ENCODE measurements at regions not wholly inside any gene's neighbourhood (a gene's known extent, or its start where the extent isn't known, plus 50 kb on each side); places are given as distances from the start of the nearest gene placed in this dataset.
"Not testable (repeated sequence)": the region's sequence is repeated elsewhere in the genome, so short reads cannot be mapped to it uniquely, and the experiment has no call there.

DNA sequence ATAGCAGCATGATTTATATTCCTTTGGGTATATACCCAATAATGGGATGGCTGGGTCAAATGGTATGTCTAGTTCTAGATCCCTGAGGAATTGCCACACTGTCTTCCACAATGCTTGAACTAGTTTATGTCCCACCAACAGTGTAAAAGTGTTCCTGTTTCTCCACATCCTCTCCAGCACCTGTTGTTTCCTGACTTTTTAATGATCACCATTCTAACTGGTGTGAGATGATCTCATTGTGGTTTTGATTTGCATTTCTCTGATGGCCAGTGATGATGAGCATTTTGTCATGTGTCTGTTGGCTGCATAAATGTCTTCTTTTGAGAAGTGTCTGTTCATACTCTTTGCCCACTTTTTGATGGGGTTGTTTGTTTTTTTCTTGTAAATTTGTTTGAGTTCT, 54.0 kb upstream of the GPR89A start:
- H3K4me3 ChIP-seq (ENCODE audit: low read depth, low read length); H3K4me1 ChIP-seq (ENCODE audit: control insufficient read depth, insufficient read depth, low read length); H3K36me3 ChIP-seq (ENCODE audit: control insufficient read depth, insufficient read depth, low read length); H3K9ac ChIP-seq (ENCODE audit: low read depth, low read length); H3K9me3 ChIP-seq (ENCODE audit: control insufficient read depth, insufficient read depth, low read length); H3K27me3 ChIP-seq (ENCODE audit: control insufficient read depth, insufficient read depth, low read length): not testable (repeated sequence)

DNA sequence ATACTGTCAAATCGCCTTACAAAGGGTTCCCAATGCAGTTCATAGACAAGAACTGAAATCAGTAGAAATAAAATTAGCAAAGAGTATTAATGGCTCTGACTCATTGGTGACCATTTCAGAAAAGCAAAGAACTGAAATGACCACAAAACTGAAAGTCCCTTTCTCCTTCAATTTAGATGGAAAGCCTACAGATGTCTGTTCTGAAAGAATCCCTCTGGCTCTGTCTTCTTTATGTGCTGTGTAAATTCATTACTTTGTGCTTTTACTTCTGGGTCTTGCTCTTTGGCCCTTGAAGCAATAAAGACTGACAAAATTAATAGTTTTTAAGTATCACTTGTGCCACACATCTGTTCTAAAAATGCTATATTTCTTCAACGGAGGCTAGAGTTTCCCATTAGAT, 62.7 kb upstream of the GPR89A start:
- no peak overlapping the region for H3K9ac ChIP-seq (ENCODE audit: low read depth, low read length)
- no peaks in the 10 kb centered on the region for H3K9me3 ChIP-seq (ENCODE audit: control insufficient read depth, insufficient read depth, low read length)
- no peak overlapping the region for H3K4me3 ChIP-seq (ENCODE audit: low read depth, low read length)
- no peaks in the 10 kb centered on the region for H3K36me3 ChIP-seq (ENCODE audit: control insufficient read depth, insufficient read depth, low read length)
- H3K27me3 ChIP-seq (ENCODE audit: control insufficient read depth, insufficient read depth, low read length), result no peaks in the 10 kb centered on the region
- no peaks in the 10 kb centered on the region for H3K4me1 ChIP-seq (ENCODE audit: control insufficient read depth, insufficient read depth, low read length)

DNA sequence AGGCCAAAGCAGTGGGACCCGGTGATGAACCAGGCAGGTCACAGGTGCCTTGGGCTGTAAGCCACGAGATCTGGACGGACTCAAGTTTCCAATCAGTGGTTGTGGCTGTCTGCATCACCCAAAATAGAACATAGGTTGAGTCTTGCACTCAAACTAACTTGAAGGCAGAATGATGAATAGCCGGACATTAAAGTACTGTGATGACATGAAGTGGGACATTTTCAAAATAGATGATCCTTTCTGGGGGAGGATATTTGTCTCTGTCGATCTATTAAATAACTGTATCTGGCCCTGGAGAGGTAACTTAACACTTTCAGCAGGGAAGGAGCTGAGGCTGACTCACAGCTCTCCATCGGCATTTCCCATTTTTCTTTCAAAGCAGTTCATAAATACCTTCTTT, 66.1 kb upstream of the GPR89A start:
- not testable (repeated sequence) for H3K9ac ChIP-seq (ENCODE audit: low read depth, low read length); H3K4me1 ChIP-seq (ENCODE audit: control insufficient read depth, insufficient read depth, low read length); H3K4me3 ChIP-seq (ENCODE audit: low read depth, low read length); H3K36me3 ChIP-seq (ENCODE audit: control insufficient read depth, insufficient read depth, low read length); H3K9me3 ChIP-seq (ENCODE audit: control insufficient read depth, insufficient read depth, low read length); H3K27me3 ChIP-seq (ENCODE audit: control insufficient read depth, insufficient read depth, low read length)

DNA sequence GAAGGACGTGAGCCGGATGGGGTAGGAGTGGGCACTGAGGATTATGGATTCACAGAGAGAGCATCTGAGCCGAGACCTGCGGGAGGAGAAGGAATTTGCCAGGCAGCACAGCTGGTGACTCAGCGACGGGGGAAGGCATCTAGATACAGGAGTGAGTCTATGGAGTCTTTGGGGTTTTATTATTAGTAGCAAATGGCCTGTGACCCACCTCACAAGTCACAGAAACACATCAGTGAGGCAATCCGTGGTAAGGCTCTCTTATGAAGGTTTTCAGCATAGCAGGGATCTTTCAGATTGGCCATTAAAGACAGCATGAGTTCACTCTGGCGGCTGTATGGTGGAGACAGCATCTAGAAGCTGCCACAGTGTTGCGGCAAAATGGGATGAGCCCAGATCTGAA, 66.5 kb upstream of the GPR89A start:
- not testable (repeated sequence) for H3K9me3 ChIP-seq (ENCODE audit: control insufficient read depth, insufficient read depth, low read length); H3K36me3 ChIP-seq (ENCODE audit: control insufficient read depth, insufficient read depth, low read length); H3K9ac ChIP-seq (ENCODE audit: low read depth, low read length); H3K27me3 ChIP-seq (ENCODE audit: control insufficient read depth, insufficient read depth, low read length); H3K4me3 ChIP-seq (ENCODE audit: low read depth, low read length); H3K4me1 ChIP-seq (ENCODE audit: control insufficient read depth, insufficient read depth, low read length)

DNA sequence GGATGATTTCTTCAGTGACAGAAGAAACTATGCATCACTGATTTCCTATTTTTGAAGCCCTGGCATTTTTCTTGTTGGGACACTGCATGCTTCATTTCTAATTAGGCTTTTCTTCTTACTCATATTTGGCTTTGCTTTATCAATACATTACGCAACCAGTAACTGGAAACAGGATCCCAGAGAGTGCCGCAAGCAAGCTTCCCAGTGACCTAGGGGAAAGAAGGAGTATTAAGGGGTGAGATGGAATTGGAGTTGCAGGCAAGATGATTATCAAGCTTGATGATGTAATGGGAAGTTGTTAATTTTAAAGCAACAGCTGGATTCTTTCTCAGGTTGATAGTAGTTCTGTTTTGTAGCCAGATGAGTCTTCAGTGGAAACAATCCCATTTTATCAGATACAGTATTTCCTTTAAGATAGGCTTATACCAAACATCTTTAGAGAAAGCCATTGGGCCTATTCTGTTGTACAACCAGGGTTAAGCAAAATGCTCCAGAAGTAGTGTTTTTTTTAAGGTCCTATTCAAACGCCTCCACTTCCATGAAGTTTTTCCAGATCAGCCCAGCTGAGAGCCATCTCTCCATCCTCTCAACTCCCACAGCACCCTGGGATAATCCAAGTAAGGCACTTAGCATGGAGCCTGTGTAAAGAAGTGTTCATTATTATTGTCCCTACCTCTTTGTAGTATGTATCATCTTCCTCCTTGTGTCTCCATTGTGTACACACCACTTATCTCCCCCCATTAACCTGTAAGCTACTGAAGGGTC, 69.5 kb upstream of the GPR89A start:
- not testable (repeated sequence) for H3K9me3 ChIP-seq (ENCODE audit: control insufficient read depth, insufficient read depth, low read length); H3K36me3 ChIP-seq (ENCODE audit: control insufficient read depth, insufficient read depth, low read length); H3K4me3 ChIP-seq (ENCODE audit: low read depth, low read length); H3K4me1 ChIP-seq (ENCODE audit: control insufficient read depth, insufficient read depth, low read length); H3K9ac ChIP-seq (ENCODE audit: low read depth, low read length); H3K27me3 ChIP-seq (ENCODE audit: control insufficient read depth, insufficient read depth, low read length)

DNA sequence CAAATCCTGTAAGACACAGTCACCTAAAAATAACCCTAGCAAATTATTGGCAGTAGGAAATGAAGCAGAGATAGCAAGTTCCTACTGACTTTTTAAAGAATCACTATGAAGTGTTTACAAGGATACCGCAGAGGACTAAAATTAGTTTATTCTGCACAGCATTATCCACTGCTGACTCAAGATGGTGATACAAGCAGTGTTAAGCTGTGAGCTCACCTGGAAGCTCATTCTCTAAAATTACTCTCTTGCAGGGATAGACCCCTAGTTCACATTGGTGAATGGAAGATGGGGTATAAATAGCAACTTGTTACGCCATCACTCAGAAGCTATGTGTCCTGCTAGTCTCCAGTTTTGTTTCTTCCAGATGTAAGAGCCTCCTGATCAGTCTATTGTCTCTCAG, 70.8 kb upstream of the GPR89A start:
- not testable (repeated sequence) for H3K36me3 ChIP-seq (ENCODE audit: control insufficient read depth, insufficient read depth, low read length); H3K9ac ChIP-seq (ENCODE audit: low read depth, low read length); H3K4me3 ChIP-seq (ENCODE audit: low read depth, low read length); H3K27me3 ChIP-seq (ENCODE audit: control insufficient read depth, insufficient read depth, low read length); H3K4me1 ChIP-seq (ENCODE audit: control insufficient read depth, insufficient read depth, low read length); H3K9me3 ChIP-seq (ENCODE audit: control insufficient read depth, insufficient read depth, low read length)

DNA sequence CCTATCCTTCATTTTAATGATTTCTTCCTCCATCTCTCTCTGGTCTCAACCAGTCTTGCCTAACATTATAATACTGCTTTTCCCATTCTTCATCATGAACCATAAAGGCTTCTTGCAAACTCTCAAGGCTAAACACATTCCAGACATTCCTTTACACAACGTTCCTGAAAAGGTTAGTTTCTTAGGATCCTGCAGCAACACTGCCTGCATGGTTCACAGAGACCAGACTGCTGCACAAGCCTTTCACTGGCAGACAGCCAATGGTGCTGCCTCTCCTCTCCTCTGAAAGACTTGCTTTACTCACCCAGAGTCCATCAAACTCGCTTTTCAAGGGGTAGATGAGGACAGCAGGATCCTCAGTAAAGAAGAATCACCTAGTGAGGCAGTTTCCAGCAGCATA, 72.3 kb upstream of the GPR89A start:
- not testable (repeated sequence) for H3K4me3 ChIP-seq (ENCODE audit: low read depth, low read length); H3K27me3 ChIP-seq (ENCODE audit: control insufficient read depth, insufficient read depth, low read length); H3K36me3 ChIP-seq (ENCODE audit: control insufficient read depth, insufficient read depth, low read length); H3K9ac ChIP-seq (ENCODE audit: low read depth, low read length); H3K4me1 ChIP-seq (ENCODE audit: control insufficient read depth, insufficient read depth, low read length); H3K9me3 ChIP-seq (ENCODE audit: control insufficient read depth, insufficient read depth, low read length)

DNA sequence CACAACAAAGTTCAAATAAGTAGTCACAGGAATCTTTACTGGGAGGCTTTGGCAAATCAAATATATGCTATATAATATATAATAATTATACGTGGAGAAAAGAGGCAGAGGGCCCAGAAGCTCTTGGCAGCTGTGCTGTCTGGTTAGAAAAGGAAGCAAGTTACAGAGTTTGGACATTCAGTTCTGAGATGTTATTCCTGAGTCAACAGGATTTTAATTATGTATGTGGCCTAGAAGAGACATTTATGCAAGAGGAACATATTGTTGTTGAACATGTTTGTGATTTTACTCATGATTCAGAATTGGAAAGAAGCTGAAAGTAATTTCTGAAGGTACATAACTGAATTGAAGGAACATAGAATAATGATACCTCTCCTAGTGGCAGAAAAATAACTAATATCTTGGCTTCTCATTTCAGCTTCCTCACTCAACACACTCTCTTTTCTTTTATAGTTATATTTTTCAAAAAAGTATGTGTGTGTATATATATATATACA, 79.7 kb upstream of the GPR89A start:
- not testable (repeated sequence) for H3K9me3 ChIP-seq (ENCODE audit: control insufficient read depth, insufficient read depth, low read length); H3K36me3 ChIP-seq (ENCODE audit: control insufficient read depth, insufficient read depth, low read length); H3K4me3 ChIP-seq (ENCODE audit: low read depth, low read length); H3K4me1 ChIP-seq (ENCODE audit: control insufficient read depth, insufficient read depth, low read length); H3K27me3 ChIP-seq (ENCODE audit: control insufficient read depth, insufficient read depth, low read length); H3K9ac ChIP-seq (ENCODE audit: low read depth, low read length)

DNA sequence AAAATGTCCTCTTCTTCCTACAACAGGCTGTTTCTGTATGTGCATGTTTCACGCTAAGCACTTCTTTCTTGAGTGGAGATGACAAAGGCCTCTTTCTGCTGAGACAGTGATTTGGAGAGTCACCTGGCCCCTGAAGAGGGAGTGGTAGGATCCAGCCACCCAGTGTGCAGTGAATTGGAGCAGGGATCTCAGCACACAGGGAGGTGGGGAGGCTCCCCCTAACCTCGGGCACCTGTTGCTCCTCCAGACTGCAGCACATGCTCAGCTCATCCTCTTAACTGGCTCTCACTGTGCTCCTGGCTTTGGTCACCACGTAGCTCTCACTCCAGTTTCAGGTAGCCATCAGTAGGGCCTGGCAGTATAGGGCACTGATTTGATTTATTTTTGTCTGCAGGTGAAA, 87.6 kb upstream of the GPR89A start:
- H3K36me3 ChIP-seq (ENCODE audit: control insufficient read depth, insufficient read depth, low read length); H3K4me1 ChIP-seq (ENCODE audit: control insufficient read depth, insufficient read depth, low read length); H3K9me3 ChIP-seq (ENCODE audit: control insufficient read depth, insufficient read depth, low read length); H3K9ac ChIP-seq (ENCODE audit: low read depth, low read length); H3K4me3 ChIP-seq (ENCODE audit: low read depth, low read length); H3K27me3 ChIP-seq (ENCODE audit: control insufficient read depth, insufficient read depth, low read length): not testable (repeated sequence)

DNA sequence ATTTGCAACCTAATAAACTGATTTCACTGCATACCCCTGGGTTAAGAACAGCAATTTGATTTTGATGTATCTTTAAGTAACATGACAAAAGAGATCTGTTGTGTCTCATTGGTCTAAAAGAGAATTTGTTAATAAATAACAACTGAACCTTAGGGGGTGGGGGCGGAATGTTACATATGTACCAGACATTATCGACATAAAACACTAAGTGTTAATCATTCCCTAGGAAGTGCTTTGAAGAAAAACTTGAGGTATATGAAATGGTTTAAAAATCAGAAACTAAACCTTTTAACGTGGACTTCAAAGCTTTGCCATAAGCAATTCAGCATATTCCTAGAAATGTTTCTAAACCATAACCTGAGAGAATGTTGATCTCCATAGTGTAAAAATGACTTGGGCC, 88.5 kb upstream of the GPR89A start:
- H3K4me1 ChIP-seq (ENCODE audit: control insufficient read depth, insufficient read depth, low read length); H3K27me3 ChIP-seq (ENCODE audit: control insufficient read depth, insufficient read depth, low read length); H3K9ac ChIP-seq (ENCODE audit: low read depth, low read length); H3K9me3 ChIP-seq (ENCODE audit: control insufficient read depth, insufficient read depth, low read length); H3K36me3 ChIP-seq (ENCODE audit: control insufficient read depth, insufficient read depth, low read length); H3K4me3 ChIP-seq (ENCODE audit: low read depth, low read length): not testable (repeated sequence)

DNA sequence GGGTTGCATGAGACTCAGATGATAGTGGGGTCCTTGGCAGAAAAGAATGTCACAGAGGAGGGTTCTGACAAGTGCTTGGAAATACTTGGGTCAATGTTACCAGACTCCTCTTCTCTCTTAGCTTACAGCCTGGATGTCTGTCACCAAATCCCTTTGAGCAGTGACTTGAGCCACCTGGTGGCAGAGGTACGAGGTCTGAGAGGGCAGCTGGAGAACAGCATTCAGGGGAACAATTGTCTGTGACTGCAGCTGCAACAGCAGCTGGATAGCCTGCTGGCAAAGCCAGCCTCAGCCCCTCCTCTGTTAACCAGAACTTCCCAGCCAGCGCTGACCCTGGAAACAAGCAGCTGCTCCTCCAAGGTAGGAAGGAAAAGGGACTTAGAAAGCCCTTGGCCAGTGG, 87.6 kb upstream of the NBPF20 start:
- not testable (repeated sequence) for H3K36me3 ChIP-seq (ENCODE audit: control insufficient read depth, insufficient read depth, low read length); H3K9ac ChIP-seq (ENCODE audit: low read depth, low read length); H3K4me1 ChIP-seq (ENCODE audit: control insufficient read depth, insufficient read depth, low read length); H3K27me3 ChIP-seq (ENCODE audit: control insufficient read depth, insufficient read depth, low read length); H3K9me3 ChIP-seq (ENCODE audit: control insufficient read depth, insufficient read depth, low read length); H3K4me3 ChIP-seq (ENCODE audit: low read depth, low read length)

DNA sequence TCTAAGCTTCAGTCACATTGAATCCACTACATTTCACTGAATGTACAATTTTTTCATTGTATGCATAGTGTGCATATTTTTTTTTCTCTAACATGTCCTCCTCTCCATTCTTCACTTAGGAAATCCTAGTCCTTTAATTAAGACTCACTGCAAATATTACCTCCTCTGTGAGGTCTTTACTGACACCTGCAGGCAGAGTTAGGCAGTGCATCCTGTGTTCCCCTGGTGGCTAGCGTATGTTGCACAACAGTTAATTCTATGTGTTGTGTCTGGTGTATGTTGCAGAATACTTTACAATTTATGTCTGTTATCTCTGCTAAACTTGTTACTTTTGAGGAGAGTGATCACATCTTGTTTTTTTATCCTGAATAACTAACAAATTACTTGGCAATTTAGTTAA, 82.7 kb upstream of the NBPF20 start:
- H3K4me1 ChIP-seq (ENCODE audit: control insufficient read depth, insufficient read depth, low read length); H3K4me3 ChIP-seq (ENCODE audit: low read depth, low read length); H3K9me3 ChIP-seq (ENCODE audit: control insufficient read depth, insufficient read depth, low read length): not testable (repeated sequence)

More for the DNA sequence above, 82.7 kb upstream of the NBPF20 start:
- H3K36me3 ChIP-seq (ENCODE audit: control insufficient read depth, insufficient read depth, low read length); H3K27me3 ChIP-seq (ENCODE audit: control insufficient read depth, insufficient read depth, low read length); H3K9ac ChIP-seq (ENCODE audit: low read depth, low read length): not testable (repeated sequence)

Measured in iPS-15b (cell line).